GM21619 (cell line): ENCODE measurements at regions not wholly inside any gene's neighbourhood (a gene's known extent, or its start where the extent isn't known, plus 50 kb on each side); places are given as distances from the start of the nearest gene placed in this dataset.
"Not testable (repeated sequence)": the region's sequence is repeated elsewhere in the genome, so short reads cannot be mapped to it uniquely, and the experiment has no call there.

Experiments
- ATAC-seq: cut with Tn5 transposase; IDR thresholded peaks from one replicate; pipeline ENCODE4 v1.9.1; 2021; ENCODE audit not compliant: unreplicated experiment

DNA sequence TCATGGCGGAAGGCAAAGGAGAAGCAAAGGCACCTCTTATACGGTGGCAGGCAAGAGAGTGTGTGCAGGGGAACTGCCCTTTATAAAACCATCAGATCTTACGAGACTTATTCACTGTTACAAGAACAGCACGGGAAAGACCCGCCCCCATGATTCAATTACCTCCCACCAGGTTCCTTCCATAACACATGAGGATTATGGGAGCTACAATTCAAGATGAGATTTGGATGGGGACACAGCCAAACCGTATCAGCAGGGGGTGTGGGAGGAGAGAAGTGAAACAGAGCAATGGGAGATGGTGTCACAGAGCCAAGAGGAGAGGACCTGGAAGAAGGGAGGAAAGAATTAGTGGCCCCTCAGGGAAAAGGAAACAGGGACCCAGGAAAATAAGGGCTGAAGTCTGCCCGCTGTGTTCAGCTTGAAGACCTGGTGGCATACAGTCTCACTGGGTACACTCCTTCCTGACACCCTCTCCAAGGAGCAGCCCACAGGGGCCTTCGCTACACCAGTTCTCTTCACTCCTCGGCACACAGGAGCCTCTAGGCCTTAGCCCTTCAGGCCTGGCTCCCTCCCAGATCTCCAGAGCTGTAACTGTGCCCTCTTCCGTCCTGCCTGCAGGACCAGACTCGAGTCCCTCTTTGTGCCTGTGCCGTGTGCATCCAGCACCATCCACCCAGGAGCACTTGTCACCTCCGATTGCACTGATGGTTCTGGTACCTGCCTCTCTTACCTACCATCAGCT lies 262.1 kb downstream of the EIPR1 start:
- no peak for ATAC-seq

DNA sequence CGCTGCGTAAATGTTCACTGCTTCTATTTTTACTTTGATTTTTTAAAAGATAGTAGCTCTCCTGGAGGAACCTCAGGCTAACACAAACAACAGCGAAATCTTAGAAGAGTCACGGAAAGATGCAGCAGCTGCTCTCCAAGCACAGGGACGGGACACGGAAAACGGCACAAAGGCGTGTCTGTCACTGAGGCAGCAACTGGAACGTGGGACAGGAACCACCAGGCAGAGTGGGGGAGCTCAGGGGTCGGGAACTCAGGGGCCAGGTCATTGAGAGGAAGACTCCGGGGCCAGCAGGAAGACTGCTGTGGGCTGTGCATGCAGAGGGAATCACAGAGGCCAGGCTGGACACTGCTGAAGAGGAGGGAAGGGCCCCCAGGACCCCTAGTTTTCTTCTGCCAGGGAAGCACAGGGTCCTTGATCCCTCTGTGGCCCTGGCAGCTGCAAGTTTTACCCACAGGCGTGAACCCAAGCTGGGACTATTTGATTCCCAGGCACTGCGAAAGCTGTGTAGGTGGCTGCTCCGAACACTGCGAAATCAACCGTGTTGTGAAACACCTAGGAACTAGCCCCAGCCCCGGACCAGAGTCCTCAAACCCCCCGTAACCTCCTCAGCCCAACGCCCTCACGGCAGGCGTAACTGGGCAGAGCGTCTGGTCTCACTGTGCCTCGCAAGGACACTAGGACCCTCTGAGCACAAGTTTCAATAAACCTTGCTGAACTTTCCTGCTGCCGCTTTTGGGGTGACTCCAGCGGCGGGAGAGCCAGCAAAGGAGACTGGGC lies 263.0 kb downstream of the EIPR1 start:
- ATAC-seq = no peak

DNA sequence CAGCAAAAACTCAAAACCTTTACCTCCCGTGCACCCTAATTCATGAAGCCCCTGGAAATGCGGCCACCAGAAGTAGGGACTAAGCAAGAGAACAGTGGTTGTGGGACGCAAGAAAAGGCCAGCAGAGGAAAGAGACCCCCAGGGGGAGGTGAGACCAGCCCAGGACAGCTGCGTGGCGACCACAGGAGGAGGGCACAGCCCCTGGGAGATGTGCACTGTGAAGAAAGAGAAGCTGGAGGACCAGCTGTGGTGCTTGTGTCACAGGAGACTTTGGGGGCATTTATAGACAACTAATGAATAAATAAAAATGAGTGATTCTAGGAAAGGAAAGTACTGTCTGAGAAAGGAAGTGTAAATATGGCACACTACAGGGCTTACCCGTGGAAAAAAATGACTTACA lies 263.8 kb downstream of the EIPR1 start:
- ATAC-seq = no peak

DNA sequence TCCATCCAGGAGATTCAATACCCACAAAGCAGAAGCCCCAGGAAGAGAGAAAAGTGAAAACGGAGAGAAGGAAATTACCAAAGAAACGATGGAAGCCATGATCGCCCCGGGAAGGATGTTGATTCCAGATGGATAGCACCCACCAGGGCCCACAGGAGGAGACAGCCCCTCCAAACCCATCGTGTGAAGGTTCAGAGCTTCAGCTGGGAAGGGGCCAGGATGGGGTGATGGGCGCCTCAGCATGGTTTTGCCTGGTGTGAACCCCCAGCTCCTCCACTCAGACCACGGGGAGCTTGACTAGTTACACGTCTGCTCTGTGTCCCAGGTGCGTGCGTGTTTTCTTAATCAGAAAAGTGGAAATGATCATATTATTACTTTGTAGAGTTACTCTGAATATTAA lies 264.5 kb downstream of the EIPR1 start:
- no peak for ATAC-seq

DNA sequence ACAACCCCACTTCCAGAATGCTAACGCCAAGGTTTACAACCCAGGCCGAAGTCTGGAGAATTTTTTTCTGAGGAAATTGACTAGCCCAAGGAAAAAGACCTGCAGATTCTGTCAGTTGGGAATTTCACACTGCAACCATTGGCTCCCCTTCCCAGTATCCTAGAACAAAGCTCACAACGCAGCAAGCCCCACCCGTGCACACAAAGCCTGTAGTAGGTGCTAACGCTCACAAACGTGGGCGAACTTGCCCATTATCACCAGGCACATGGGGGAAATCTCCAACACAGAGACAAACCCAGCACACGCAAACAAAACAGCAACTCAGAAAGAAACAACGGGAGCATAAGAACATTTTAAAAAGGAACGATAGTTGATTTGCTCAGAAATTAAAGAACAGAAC lies 265.1 kb downstream of the EIPR1 start:
- no peak for ATAC-seq

DNA sequence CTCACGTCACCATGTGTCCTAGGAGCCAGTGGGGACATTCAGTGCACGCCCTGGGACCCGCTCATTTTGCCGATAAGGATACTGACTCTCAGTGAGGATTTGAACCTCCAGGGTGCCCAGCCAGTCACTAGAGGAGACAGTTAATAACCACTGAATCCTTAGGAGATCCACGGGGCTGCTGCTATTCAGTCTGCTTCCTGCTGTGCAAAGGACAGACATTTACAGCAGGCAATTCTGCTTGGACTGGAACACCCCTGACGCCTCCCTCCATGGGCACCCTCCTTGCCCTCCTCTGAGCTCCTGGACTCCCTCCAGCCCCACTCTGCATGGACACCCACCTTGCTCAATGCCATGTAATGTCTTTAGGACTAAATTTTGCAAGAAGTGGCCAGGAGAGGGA lies 265.5 kb downstream of the EIPR1 start:
- ATAC-seq = no peak

DNA sequence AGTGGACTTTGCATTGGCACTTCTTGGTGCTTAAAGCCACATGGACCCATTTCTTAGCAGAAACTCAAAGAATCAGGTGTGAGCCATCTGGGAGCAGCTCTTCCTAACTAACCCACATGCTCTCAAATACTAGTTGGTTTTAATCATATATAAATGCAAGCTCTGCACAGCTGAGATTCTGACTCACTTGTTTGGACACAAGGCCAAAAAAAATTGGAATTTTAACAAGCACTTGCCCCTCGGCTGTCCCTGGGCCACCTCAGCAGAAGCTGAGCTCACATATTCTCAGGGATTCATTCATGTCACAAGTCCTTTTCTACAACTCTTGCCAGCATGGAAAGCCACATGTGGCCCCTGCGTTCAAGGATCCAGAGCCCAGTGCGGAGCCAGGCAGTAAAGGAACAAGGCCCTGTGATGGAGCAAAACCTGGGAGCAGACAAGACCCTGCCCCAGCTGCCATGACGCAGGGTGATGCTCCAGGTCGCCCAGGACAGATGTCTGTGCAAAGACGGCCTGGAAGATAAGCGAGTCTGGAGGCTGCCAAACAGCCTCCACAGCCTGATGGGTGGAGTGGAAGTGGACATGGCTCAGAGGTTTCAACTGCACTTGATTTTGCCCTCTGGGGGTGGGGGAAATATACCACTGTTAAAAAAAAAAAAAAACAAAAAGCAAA lies 266.5 kb downstream of the EIPR1 start:
- ATAC-seq = no peak

DNA sequence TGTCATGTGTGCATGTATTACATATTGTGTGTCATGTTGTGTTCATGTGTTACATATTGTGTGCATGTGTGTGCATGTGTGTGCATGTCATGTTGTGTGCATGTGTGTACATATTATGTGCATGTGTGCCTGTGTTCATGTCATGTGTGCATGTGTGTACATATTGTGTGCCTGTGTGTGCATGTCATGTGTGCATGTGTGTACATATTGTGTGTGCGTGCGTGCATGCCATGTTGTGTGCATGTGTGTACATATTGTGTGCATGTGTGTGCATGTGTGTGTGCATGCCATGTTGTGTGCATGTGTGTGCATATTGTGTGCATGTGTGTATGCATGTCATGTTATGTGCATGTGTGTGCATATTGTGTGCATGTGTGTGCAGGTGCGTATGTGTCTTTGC lies 267.1 kb downstream of the EIPR1 start:
- ATAC-seq = no peak

DNA sequence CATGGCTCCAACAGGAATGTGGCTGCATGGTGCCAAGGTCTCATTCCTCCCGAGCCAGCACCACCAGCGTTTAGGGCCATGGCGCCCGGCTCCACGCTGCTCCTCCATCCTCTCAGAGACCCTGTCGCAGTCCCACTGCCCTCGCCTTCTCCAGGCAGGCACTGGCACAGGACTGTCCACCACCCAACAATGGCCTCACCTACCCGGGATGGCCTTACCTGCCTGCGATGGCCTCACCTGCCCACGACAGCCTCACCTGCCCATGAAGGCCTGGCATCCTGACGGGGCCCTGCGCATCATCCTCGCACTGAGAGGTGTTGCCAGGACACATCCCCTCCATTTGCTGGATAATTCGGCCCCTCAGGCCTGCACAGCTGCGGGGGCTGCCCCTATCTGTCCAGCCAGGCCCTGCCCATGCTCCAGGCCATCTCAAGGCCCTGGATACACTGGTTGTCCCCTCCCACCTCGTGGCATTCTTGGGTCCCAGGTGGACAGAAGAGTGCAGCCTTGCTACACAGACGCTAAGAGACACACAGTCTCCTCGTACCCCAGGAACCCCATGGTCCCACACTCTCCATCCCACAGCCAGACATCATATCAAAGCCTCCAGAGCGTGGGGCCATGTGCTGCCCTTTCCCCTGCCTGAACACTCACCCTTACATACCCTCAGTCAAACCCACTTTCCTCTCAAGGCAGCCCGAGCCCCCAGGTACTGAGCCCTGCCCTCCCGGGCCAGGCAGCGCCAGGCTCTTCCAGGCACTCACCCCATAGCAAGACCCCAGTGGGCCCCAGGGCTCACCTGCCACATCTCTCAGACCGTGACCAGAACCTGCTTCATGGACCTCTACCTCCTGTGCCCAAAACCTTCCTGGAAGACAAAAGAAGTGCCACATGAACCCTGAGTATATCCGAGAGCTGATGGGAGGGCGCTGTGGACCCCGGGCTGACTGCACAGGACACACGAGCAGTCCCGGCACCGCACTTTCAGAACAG lies 268.6 kb downstream of the EIPR1 start:
- ATAC-seq = no peak

DNA sequence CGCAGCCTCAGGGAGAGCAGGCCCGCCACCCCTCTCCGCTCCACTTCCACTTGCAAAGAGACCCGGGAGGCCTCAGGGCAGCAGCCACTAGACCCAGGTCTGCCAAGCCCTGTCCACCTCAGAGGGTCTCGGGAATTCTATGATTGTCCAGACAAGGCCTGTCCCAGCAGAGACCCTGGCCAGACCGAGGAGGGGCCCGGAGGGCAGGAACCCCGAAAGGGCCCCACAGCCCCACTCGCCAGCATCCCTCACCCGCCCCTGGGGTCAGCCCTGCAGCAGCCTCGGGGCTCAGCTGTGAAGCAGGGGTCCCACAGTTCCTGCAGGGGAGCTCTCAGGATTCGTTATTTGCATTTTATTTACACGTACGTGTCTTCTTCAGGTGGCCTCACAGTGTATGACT lies 269.5 kb downstream of the EIPR1 start:
- no peak for ATAC-seq

DNA sequence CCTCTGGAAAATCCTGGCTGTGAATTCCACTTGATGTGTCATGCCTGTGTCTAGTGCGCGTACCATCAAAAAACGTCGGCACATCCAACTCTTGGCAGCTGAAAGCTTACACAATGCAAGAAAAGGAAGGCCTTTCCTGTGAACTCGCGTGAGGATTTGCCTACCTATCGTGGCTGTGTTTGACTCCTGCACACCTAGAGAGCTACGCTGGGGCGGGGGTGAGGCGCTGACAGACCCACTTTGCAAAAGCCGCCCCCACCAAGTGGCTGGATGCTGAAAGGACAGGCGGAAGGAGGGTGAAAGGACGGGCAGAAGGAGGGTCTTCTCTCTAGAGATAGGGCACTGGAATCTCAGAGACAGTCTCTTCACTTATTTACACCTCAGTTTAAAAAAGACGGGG lies 270.1 kb downstream of the EIPR1 start:
- no peak for ATAC-seq

DNA sequence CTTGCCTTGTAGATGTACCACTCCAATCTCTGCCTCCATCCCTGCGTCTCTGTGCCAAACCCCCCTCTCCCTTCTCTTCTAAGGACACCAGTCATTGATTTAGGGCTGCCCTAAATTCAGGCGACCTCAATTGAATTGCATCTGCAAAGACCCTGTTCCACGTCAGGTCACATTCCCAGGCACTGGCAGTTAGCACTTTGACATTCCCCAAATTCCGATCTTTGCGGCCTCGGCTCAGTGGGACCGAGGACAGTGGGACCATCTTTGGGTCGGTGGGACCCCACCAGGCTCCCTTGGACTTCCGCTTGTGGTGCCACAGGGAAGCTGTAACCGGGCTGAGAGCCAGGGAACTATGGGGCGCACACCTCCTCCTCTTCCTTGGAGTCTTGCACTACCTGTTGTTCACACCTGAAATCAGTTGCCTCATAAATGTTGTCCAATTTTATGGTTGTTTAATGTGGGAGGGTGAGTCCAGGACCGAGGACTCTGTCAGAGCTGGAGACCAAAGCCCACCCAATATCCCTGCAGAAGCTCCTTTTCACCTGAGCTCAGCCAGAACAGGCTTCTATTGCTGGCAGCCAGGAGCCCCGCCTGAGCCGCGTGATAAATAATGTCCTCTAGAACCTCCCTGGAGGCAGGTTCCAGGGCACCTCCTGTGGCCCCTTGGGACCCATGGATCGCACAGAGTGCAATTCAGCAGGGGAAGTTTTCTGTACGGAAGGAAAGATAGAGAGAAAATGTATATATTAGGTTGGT lies 271.6 kb downstream of the EIPR1 start:
- no peak for ATAC-seq

DNA sequence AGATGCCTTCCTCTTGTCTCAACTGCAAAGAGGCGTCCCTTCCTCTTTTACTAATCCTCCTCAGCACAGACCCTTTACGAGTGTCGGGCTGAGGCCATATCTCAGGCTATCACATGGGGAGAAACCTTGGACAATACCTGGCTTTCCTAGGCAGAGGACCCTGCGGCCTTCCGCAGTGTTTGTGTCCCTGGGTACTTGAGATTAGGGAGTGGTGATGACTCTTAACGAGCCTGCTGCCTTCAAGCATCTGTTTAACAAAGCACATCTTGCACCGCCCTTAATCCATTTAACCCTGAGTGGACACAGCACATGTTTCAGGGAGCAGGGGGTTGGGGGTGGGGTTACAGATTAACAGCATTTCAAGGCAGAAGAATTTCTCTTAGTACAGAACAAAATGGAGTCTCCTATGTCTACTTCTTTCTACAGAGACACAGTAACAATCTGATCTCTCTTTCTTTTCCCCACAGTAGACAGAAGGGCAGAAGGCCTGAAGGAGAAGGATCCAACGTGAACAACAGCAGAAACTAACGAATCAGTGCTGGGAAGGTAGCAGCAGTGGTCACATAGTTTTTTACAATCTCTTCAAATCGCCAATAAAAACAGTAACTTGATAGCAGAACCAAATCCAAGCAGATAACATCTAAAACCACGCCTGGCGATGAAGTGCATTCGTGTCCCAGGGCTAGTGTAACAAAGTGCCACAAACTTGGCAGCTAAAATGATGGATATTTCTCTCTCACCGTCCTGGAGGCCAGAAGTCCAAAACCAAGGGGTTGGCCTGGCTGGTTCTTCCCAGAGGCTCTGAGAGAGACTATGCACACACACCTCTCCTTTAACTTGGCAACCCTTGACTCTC lies 272.4 kb downstream of the EIPR1 start:
- ATAC-seq = not testable (repeated sequence)

DNA sequence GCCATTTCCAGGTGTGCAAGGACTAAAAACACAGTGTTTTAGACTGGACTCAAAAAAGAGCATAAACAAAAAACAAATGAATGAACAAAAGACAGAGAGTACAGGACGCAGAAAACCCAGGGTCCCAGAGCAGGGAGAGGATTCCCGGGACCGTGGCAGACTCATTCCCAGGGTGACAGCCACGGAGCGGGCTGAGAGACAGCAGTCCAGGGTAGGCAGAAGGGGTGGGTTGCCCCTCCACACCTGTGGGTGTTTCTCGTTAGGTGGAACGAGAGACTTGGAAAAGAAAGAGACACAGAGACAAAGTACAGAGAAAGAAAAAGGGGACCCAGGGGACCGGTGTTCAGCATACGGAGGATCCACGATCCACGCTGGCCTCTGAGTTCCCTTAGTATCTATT lies 273.4 kb downstream of the EIPR1 start:
- ATAC-seq = no peak

DNA sequence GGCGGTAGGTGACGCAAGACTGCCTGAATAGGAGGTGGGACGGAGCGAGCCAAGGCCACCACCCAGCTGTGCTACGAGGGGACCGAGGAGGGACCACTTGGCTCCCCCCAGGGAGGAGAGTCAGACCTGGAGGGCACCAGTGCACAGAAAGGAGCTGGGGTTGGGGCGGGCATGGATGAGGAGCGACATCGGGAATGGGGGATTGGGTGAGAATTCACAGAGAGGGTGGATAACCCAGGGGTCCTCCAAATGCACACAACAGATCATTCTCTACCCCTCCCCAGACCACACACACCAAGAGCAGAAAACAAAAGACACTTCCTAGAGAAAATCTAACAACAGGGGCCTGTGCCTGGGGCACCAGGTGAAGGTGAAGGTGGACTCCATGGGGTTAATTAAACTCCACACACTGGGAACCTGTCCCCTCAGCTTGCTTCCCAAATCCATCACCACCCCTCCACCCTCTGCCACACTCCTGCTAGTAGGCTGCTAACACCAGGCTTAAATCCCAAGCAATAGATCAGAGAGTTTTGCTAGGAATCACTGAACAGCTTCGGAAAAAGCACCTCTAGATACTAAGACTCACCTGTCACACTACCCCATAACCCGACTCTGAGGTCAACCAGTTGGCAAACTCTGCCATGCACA lies 274.6 kb downstream of the EIPR1 start:
- no peak for ATAC-seq

DNA sequence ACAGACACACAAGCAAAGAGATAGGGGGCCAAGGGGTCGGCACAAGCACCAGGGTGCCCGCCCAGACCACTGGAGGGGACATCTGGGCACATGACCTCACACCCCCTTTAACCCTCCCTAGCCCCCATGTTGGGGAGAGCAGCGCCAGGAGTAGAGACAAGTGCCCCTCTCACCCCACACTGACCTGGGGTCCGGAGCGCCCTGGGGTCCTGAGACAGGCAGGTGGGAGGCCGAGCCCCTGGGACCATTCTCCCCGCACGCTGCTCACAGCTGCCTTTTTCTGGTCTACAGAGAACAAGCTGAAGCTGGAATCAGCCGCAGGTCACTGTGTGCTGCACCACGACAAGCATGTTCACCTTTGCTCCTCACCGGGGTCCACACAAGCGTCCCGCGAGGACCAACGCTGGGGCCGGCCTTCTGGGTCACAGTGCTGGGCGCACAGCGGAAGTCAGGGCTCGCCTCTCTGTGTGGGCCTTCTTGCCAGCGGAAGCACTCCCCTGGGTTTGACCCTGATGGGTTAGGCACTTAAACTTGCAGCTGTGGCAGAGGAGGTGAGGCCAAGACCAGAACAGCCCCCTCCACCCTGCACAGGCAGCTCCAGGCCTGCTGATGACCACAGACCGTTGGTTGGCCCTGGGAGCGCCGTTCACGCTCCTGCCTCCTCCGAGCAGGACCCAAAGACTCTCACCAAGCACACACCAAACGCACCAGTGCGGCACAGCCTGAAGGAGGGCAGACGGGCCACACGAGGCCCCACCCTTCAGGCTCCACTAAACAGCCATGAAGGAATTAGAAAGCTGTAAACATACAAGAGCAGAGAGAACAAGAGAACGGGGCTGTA lies 275.3 kb downstream of the EIPR1 start:
- no peak for ATAC-seq

DNA sequence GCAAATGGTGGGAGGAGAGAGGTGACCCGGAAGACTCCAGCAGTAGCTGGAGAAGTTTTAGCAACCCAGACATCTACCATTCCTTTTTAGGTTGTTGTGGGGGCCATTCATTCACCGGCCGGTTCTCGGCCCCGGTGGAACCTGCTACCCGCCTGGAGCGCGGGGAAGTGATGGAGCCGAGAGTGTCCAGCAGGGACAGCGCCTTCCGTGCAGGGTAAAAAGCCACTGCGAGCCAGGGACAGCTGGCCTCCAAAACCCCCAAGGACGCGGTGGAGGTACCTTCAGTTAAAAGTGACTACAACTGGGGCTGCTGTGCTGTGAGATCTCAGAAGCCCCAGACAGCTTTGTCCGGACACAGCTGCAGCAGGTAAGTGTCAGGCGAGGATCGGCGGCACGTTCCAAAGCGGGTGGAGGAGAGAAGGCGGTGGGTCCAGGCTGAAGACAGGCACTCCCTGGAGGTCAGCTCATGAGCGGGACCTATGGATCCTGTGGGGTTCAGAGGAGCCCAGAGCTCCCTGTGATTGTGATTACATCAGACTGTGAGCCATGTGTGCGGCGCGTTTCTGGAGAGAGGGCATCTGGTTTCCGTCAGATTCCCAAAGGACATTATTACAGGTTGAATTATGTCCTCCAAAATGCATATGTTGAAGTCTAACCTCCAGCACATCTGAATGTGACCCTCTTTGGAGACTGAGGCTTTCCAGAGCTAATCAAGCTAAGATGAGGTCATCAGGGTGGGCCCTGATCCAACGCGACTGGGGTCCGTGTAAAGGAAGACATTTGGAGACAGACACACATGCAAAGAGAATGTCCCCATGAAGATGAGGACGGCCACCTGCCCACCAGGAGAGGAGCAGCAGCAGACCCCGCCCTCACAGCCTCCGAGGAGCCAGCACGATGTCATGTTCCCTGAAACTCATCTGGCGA lies 276.3 kb downstream of the EIPR1 start:
- no peak for ATAC-seq
